ENCODE measurements at regions not wholly inside any gene's neighbourhood (a gene's known extent, or its start where the extent isn't known, plus 50 kb on each side); places are given as distances from the start of the nearest gene placed in this dataset.

GRCh38 chr16:51569203-51569931 is 418.3 kb upstream of the SALL1 start:
- intact Hi-C loops (cut with micrococcal nuclease) = no loop called here

GRCh38 chr16:51567911-51568310 is 416.8 kb upstream of the SALL1 start:
- H3K27ac Mint-ChIP-seq = no peak overlapping the region
- H3K9me3 ChIP-seq (ENCODE audit: control insufficient read depth in 1 of 2, low read length in 2 of 2) = no peaks in the 10 kb centered on the region
- peaks cover 0 to 15% (median 9%) of the 10 kb centered on the region in 8 donors for H3K9me3 Mint-ChIP-seq

More at GRCh38 chr16:51569203-51569931, 418.3 kb upstream of the SALL1 start:
- H3K4me1 ChIP-seq (ENCODE audit: insufficient read depth, low read length) = no peaks in the 10 kb centered on the region
- Mint-ChIP-seq H3K27ac (no peak overlapping the region), H3K4me3 (no peak overlapping the region), H3K27me3 (no peaks in the 10 kb centered on the region), H3K36me3 (no peaks in the 10 kb centered on the region), H3K4me1 (no peaks in the 10 kb centered on the region), H3K9me3 (peaks cover 0 to 20% (median 11%) of the 10 kb centered on the region in 8 donors)
- POLR2A ChIA-PET (ENCODE audit: partially characterized antibody) = no interaction called here
- no peak overlapping the region for H3K27ac ChIP-seq (ENCODE audit: low read depth, low read length)
- H3K4me3 ChIP-seq (ENCODE audit: low read length in 2 of 2) = no peak overlapping the region
- CTCF ChIA-PET (ENCODE audit: partially characterized antibody) = no interaction called here
- no peaks in the 10 kb centered on the region for H3K36me3 ChIP-seq (ENCODE audit: insufficient read depth, low read length)
- H3K27me3 ChIP-seq (ENCODE audit: insufficient read depth, low read length) = no peaks in the 10 kb centered on the region
- H3K9me3 ChIP-seq (ENCODE audit: control insufficient read depth in 1 of 2, low read length in 2 of 2) = no peaks in the 10 kb centered on the region
- DNase-seq = no peak

DNA sequence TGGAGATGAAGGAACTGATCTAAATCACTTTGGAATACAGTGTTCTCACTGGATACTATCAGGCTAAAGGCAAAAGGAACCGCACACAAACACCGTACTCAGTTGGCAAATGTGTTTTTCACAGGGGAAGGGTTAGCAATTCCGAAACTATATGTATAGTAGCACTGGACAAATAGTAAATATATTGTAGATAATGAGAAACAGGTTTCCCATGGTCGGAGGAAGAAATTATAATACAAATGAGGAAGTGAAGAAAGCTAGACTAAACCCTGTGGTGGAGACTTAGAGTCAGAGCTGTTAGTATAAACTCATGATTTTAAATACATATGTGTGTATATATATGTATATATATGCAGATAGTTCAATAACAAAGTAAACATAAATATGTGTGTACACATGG is 414.1 kb upstream of the SALL1 start:
- H3K27ac ChIP-seq (ENCODE audit: low read depth, low read length) = no peak overlapping the region
- no peaks in the 10 kb centered on the region for H3K36me3 ChIP-seq (ENCODE audit: insufficient read depth, low read length)
- ChIA-PET POLR2A (ENCODE audit: partially characterized antibody) (no interaction called here), CTCF (ENCODE audit: partially characterized antibody) (interaction anchor here (0.7 kb wide), 1 partner anchor 16 kb away, joined by 3 read pairs; no protein-coding TSS in a partner anchor)
- no peaks in the 10 kb centered on the region for H3K36me3 Mint-ChIP-seq
- H3K4me1 Mint-ChIP-seq = no peaks in the 10 kb centered on the region
- H3K4me3 ChIP-seq (ENCODE audit: low read length in 2 of 2) = no peak overlapping the region
- no peak for DNase-seq
- no peaks in the 10 kb centered on the region for H3K9me3 ChIP-seq (ENCODE audit: control insufficient read depth in 1 of 2, low read length in 2 of 2)
- no peak overlapping the region for H3K27ac Mint-ChIP-seq
- H3K27me3 Mint-ChIP-seq = no peaks in the 10 kb centered on the region
- H3K9me3 Mint-ChIP-seq = peaks cover 0 to 12% (median 10%) of the 10 kb centered on the region in 8 donors
- intact Hi-C loops (cut with micrococcal nuclease) = no loop called here
- H3K4me3 Mint-ChIP-seq = no peak overlapping the region
- H3K4me1 ChIP-seq (ENCODE audit: insufficient read depth, low read length) = no peaks in the 10 kb centered on the region
- no peaks in the 10 kb centered on the region for H3K27me3 ChIP-seq (ENCODE audit: insufficient read depth, low read length)

More at GRCh38 chr16:51567911-51568310, 416.8 kb upstream of the SALL1 start:
- H3K27ac ChIP-seq (ENCODE audit: low read depth, low read length) = no peak overlapping the region
- intact Hi-C loops (cut with micrococcal nuclease) = no loop called here
- DNase-seq = no peak
- H3K36me3 ChIP-seq (ENCODE audit: insufficient read depth, low read length) = no peaks in the 10 kb centered on the region
- Mint-ChIP-seq H3K27me3 (no peaks in the 10 kb centered on the region), H3K4me3 (no peak overlapping the region), H3K36me3 (no peaks in the 10 kb centered on the region), H3K4me1 (no peaks in the 10 kb centered on the region)
- H3K27me3 ChIP-seq (ENCODE audit: insufficient read depth, low read length) = no peaks in the 10 kb centered on the region
- POLR2A ChIA-PET (ENCODE audit: partially characterized antibody) = no interaction called here
- no peak overlapping the region for H3K4me3 ChIP-seq (ENCODE audit: low read length in 2 of 2)
- CTCF ChIA-PET (ENCODE audit: partially characterized antibody) = no interaction called here
- H3K4me1 ChIP-seq (ENCODE audit: insufficient read depth, low read length) = no peaks in the 10 kb centered on the region

GRCh38 chr16:51562891-51563290 is 411.8 kb upstream of the SALL1 start:
- H3K4me1 ChIP-seq (ENCODE audit: insufficient read depth, low read length) = no peaks in the 10 kb centered on the region
- H3K27me3 ChIP-seq (ENCODE audit: insufficient read depth, low read length) = no peaks in the 10 kb centered on the region
- DNase-seq = no peak
- no peaks in the 10 kb centered on the region for H3K36me3 ChIP-seq (ENCODE audit: insufficient read depth, low read length)
- Mint-ChIP-seq H3K27me3 (no peaks in the 10 kb centered on the region), H3K27ac (no peak overlapping the region), H3K36me3 (no peaks in the 10 kb centered on the region), H3K9me3 (peaks cover 0 to 13% (median 7%) of the 10 kb centered on the region in 8 donors), H3K4me3 (no peak overlapping the region), H3K4me1 (no peaks in the 10 kb centered on the region)
- H3K9me3 ChIP-seq (ENCODE audit: control insufficient read depth in 1 of 2, low read length in 2 of 2) = no peaks in the 10 kb centered on the region
- intact Hi-C loops (cut with micrococcal nuclease) = no loop called here
- CTCF ChIA-PET (ENCODE audit: partially characterized antibody) = no interaction called here
- H3K27ac ChIP-seq (ENCODE audit: low read depth, low read length) = no peak overlapping the region
- peak overlapping the region in 1 of 2 donors; percentile 8 for H3K4me3 ChIP-seq (ENCODE audit: low read length in 2 of 2)
- POLR2A ChIA-PET (ENCODE audit: partially characterized antibody) = no interaction called here

GRCh38 chr16:51559901-51560300 is 408.8 kb upstream of the SALL1 start:
- no peaks in the 10 kb centered on the region for H3K36me3 Mint-ChIP-seq
- intact Hi-C loops (cut with micrococcal nuclease) = no loop called here

GRCh38 chr16:51557670-51558069 is 406.6 kb upstream of the SALL1 start:
- Mint-ChIP-seq H3K36me3 (no peaks in the 10 kb centered on the region), H3K27ac (no peak overlapping the region), H3K4me3 (no peak overlapping the region), H3K4me1 (no peaks in the 10 kb centered on the region), H3K27me3 (no peaks in the 10 kb centered on the region), H3K9me3 (peaks cover 0 to 12% (median 5%) of the 10 kb centered on the region in 8 donors)
- POLR2A ChIA-PET (ENCODE audit: partially characterized antibody) = no interaction called here
- no peaks in the 10 kb centered on the region for H3K9me3 ChIP-seq (ENCODE audit: control insufficient read depth in 1 of 2, low read length in 2 of 2)
- H3K4me1 ChIP-seq (ENCODE audit: insufficient read depth, low read length) = no peaks in the 10 kb centered on the region
- CTCF ChIA-PET (ENCODE audit: partially characterized antibody) = no interaction called here
- H3K36me3 ChIP-seq (ENCODE audit: insufficient read depth, low read length) = no peaks in the 10 kb centered on the region
- no peaks in the 10 kb centered on the region for H3K27me3 ChIP-seq (ENCODE audit: insufficient read depth, low read length)
- H3K4me3 ChIP-seq (ENCODE audit: low read length in 2 of 2) = no peak overlapping the region
- intact Hi-C loops (cut with micrococcal nuclease) = no loop called here
- no peak overlapping the region for H3K27ac ChIP-seq (ENCODE audit: low read depth, low read length)
- DNase-seq = no peak

More at GRCh38 chr16:51559901-51560300, 408.8 kb upstream of the SALL1 start:
- Mint-ChIP-seq H3K27ac (no peak overlapping the region), H3K27me3 (no peaks in the 10 kb centered on the region), H3K4me1 (no peaks in the 10 kb centered on the region), H3K4me3 (no peak overlapping the region), H3K9me3 (peaks cover 0 to 15% (median 8%) of the 10 kb centered on the region in 8 donors)
- H3K36me3 ChIP-seq (ENCODE audit: insufficient read depth, low read length) = no peaks in the 10 kb centered on the region
- no peaks in the 10 kb centered on the region for H3K27me3 ChIP-seq (ENCODE audit: insufficient read depth, low read length)
- no peaks in the 10 kb centered on the region for H3K4me1 ChIP-seq (ENCODE audit: insufficient read depth, low read length)
- no peak overlapping the region for H3K4me3 ChIP-seq (ENCODE audit: low read length in 2 of 2)
- ChIA-PET POLR2A (ENCODE audit: partially characterized antibody) (no interaction called here), CTCF (ENCODE audit: partially characterized antibody) (no interaction called here)
- no peak for DNase-seq
- no peak overlapping the region for H3K27ac ChIP-seq (ENCODE audit: low read depth, low read length)
- H3K9me3 ChIP-seq (ENCODE audit: control insufficient read depth in 1 of 2, low read length in 2 of 2) = no peaks in the 10 kb centered on the region

DNA sequence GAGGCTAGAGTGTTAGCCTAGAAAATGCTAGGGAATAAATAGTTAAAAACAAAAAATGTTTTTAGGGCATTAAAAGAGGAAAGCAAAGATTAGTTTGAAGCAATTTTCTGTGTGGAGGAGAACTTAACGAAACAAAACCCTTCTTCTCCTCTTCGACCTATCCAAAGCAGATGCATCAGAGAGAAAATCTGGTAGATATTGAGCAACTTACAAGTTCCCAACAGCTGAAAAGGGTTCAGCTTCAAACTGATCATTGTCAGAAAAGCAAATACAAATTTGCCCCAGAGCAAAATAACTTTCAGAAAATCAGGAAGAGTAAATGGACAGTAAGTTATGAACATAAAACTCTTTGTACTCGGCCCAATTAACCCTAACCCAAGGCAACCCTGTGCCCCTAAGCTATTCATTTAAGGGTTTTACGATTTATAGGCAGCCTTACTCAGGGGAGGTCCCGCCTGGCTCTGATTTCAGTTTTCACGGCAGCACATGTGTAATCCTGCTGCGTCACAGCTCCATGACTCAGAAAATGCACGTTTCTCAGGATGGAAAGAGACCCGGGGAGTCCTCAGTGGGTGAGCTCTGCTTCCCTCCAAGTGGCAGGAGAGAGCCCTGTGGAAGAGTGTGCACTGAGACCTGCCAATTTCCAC is 405.7 kb upstream of the SALL1 start:
- intact Hi-C loops (cut with micrococcal nuclease) = no loop called here
- Mint-ChIP-seq H3K36me3 (no peaks in the 10 kb centered on the region), H3K27me3 (no peaks in the 10 kb centered on the region), H3K27ac (no peak overlapping the region), H3K4me3 (no peak overlapping the region), H3K9me3 (peaks cover 0 to 12% (median 5%) of the 10 kb centered on the region in 8 donors), H3K4me1 (no peaks in the 10 kb centered on the region)
- no peak overlapping the region for H3K27ac ChIP-seq (ENCODE audit: low read depth, low read length)
- no peaks in the 10 kb centered on the region for H3K36me3 ChIP-seq (ENCODE audit: insufficient read depth, low read length)
- no peak overlapping the region for H3K4me3 ChIP-seq (ENCODE audit: low read length in 2 of 2)
- CTCF ChIA-PET (ENCODE audit: partially characterized antibody) = no interaction called here
- H3K27me3 ChIP-seq (ENCODE audit: insufficient read depth, low read length) = no peaks in the 10 kb centered on the region
- no peaks in the 10 kb centered on the region for H3K4me1 ChIP-seq (ENCODE audit: insufficient read depth, low read length)
- DNase-seq = no peak
- H3K9me3 ChIP-seq (ENCODE audit: control insufficient read depth in 1 of 2, low read length in 2 of 2) = no peaks in the 10 kb centered on the region
- POLR2A ChIA-PET (ENCODE audit: partially characterized antibody) = no interaction called here

Data from CD4-positive, alpha-beta memory T cell (primary cell).